ENCODE measurements at regions not wholly inside any gene's neighbourhood (a gene's known extent, or its start where the extent isn't known, plus 50 kb on each side); places are given as distances from the start of the nearest gene placed in this dataset.
A peak's percentile ranks its signal among the peaks of the same experiment; 100 is the strongest.

GRCh38 chr5:89130851-89131250, 247.9 kb upstream of the MEF2C start:
- DNase-seq, result no peak
- Histone ChIP-seq H3K27me3 (no peaks in the 10 kb centered on the region), H3K27ac (no peak overlapping the region), H3K9me3 (replicated peaks) (no peaks in the 10 kb centered on the region), H3K4me1 (peaks cover 7% of the 10 kb centered on the region; the same call in 1 of the 2 replicates), H3K4me3 (no peak overlapping the region), H3K36me3 (no peaks in the 10 kb centered on the region)

GRCh38 chr5:89129941-89130340, 247.0 kb upstream of the MEF2C start:
- DNase-seq, result no peak
- no peaks in the 10 kb centered on the region for H3K9me3 ChIP-seq (replicated peaks)
- no peak overlapping the region for H3K27ac ChIP-seq
- no peaks in the 10 kb centered on the region for H3K36me3 ChIP-seq
- peaks cover 7% of the 10 kb centered on the region; the same call in 1 of the 2 replicates for H3K4me1 ChIP-seq
- no peaks in the 10 kb centered on the region for H3K27me3 ChIP-seq
- H3K4me3 ChIP-seq, result no peak overlapping the region

- no peaks in the 10 kb centered on the region for H3K9me3 ChIP-seq (replicated peaks)
- no peaks in the 10 kb centered on the region for H3K36me3 ChIP-seq
- no peak for DNase-seq
- no peaks in the 10 kb centered on the region for H3K27me3 ChIP-seq
- peaks cover 7% of the 10 kb centered on the region; the same call in 1 of the 2 replicates for H3K4me1 ChIP-seq
- no peak overlapping the region for H3K4me3 ChIP-seq
- H3K27ac ChIP-seq, result no peak overlapping the region
Observed at GRCh38 chr5:89128906-89129625, 246.1 kb upstream of the MEF2C start.

GRCh38 chr5:89128092-89128491, 245.1 kb upstream of the MEF2C start:
- Histone ChIP-seq H3K27me3 (no peaks in the 10 kb centered on the region), H3K4me1 (peaks cover 7% of the 10 kb centered on the region; the same call in 1 of the 2 replicates), H3K4me3 (no peak overlapping the region), H3K36me3 (no peaks in the 10 kb centered on the region), H3K27ac (no peak overlapping the region), H3K9me3 (replicated peaks) (no peaks in the 10 kb centered on the region)
- DNase-seq, result no peak

GRCh38 chr5:89127191-89127590, 244.2 kb upstream of the MEF2C start:
- DNase-seq, result no peak

GRCh38 chr5:89125372-89125771, 242.4 kb upstream of the MEF2C start:
- Histone ChIP-seq H3K36me3 (no peaks in the 10 kb centered on the region), H3K4me3 (no peak overlapping the region), H3K27ac (no peak overlapping the region), H3K27me3 (no peaks in the 10 kb centered on the region), H3K9me3 (replicated peaks) (no peaks in the 10 kb centered on the region), H3K4me1 (peaks cover 7% of the 10 kb centered on the region; the same call in 1 of the 2 replicates)
- DNase-seq, result no peak

More at GRCh38 chr5:89127191-89127590, 244.2 kb upstream of the MEF2C start:
- no peaks in the 10 kb centered on the region for H3K9me3 ChIP-seq (replicated peaks)
- no peaks in the 10 kb centered on the region for H3K36me3 ChIP-seq
- peaks cover 7% of the 10 kb centered on the region; the same call in 1 of the 2 replicates for H3K4me1 ChIP-seq
- H3K27ac ChIP-seq, result no peak overlapping the region
- no peak overlapping the region for H3K4me3 ChIP-seq
- no peaks in the 10 kb centered on the region for H3K27me3 ChIP-seq

GRCh38 chr5:89123581-89123980, 240.6 kb upstream of the MEF2C start:
- H3K27me3 ChIP-seq, result no peaks in the 10 kb centered on the region
- no peaks in the 10 kb centered on the region for H3K9me3 ChIP-seq (replicated peaks)
- no peaks in the 10 kb centered on the region for H3K36me3 ChIP-seq
- H3K4me3 ChIP-seq, result no peak overlapping the region
- no peak overlapping the region for H3K27ac ChIP-seq
- H3K4me1 ChIP-seq, result no peaks in the 10 kb centered on the region
- DNase-seq, result no peak

- Histone ChIP-seq H3K27me3 (no peaks in the 10 kb centered on the region), H3K9me3 (replicated peaks) (no peaks in the 10 kb centered on the region), H3K4me1 (no peaks in the 10 kb centered on the region; the same call in 1 of the 2 replicates), H3K36me3 (no peaks in the 10 kb centered on the region), H3K27ac (no peak overlapping the region), H3K4me3 (no peak overlapping the region)
- DNase-seq, result no peak
Observed at GRCh38 chr5:89120719-89121118, 237.7 kb upstream of the MEF2C start.

GRCh38 chr5:89117124-89117644, 234.2 kb upstream of the MEF2C start:
- Histone ChIP-seq H3K36me3 (no peaks in the 10 kb centered on the region), H3K27me3 (no peaks in the 10 kb centered on the region), H3K27ac (no peak overlapping the region), H3K4me3 (no peak overlapping the region), H3K4me1 (no peaks in the 10 kb centered on the region; the same call in 1 of the 2 replicates), H3K9me3 (replicated peaks) (no peaks in the 10 kb centered on the region)
- DNase-seq, result peak; percentile 33 to 37

- Histone ChIP-seq H3K27ac (peak overlapping the region; percentile 10; the same call in 1 of the 2 replicates), H3K9me3 (replicated peaks) (no peaks in the 10 kb centered on the region), H3K4me1 (peaks cover 8% of the 10 kb centered on the region), H3K36me3 (no peaks in the 10 kb centered on the region), H3K4me3 (no peak overlapping the region), H3K27me3 (no peaks in the 10 kb centered on the region)
- peak in 1 of 2 experiments; percentile 34 for DNase-seq
Observed at GRCh38 chr5:89110916-89111646, 228.1 kb upstream of the MEF2C start.

- H3K9me3 ChIP-seq (replicated peaks), result no peaks in the 10 kb centered on the region
- DNase-seq, result no peak
- H3K36me3 ChIP-seq, result no peaks in the 10 kb centered on the region
- H3K27ac ChIP-seq, result no peak overlapping the region
- peaks cover 8% of the 10 kb centered on the region for H3K4me1 ChIP-seq
- no peak overlapping the region for H3K4me3 ChIP-seq
- no peaks in the 10 kb centered on the region for H3K27me3 ChIP-seq
Observed at GRCh38 chr5:89106480-89106879, 223.5 kb upstream of the MEF2C start.

- Histone ChIP-seq H3K27ac (no peak overlapping the region), H3K4me1 (peaks cover 5% of the 10 kb centered on the region; the same call in 1 of the 2 replicates), H3K9me3 (replicated peaks) (no peaks in the 10 kb centered on the region), H3K27me3 (no peaks in the 10 kb centered on the region), H3K4me3 (no peak overlapping the region), H3K36me3 (no peaks in the 10 kb centered on the region)
- DNase-seq, result peak in 1 of 2 experiments; percentile 32
Observed at GRCh38 chr5:89105836-89106235, 222.9 kb upstream of the MEF2C start.

GRCh38 chr5:89105171-89105695, 222.2 kb upstream of the MEF2C start:
- Histone ChIP-seq H3K27ac (no peak overlapping the region), H3K4me1 (peaks cover 5% of the 10 kb centered on the region; the same call in 1 of the 2 replicates), H3K9me3 (replicated peaks) (no peaks in the 10 kb centered on the region), H3K27me3 (no peaks in the 10 kb centered on the region), H3K4me3 (no peak overlapping the region), H3K36me3 (no peaks in the 10 kb centered on the region)
- no peak for DNase-seq

GRCh38 chr5:89098199-89098756, 215.3 kb upstream of the MEF2C start:
- no peak for DNase-seq
- Histone ChIP-seq H3K27me3 (no peaks in the 10 kb centered on the region), H3K4me3 (no peak overlapping the region), H3K9me3 (replicated peaks) (no peaks in the 10 kb centered on the region), H3K4me1 (no peaks in the 10 kb centered on the region), H3K36me3 (no peaks in the 10 kb centered on the region), H3K27ac (no peak overlapping the region)

- no peak overlapping the region for H3K27ac ChIP-seq
- no peak overlapping the region for H3K4me3 ChIP-seq
- no peaks in the 10 kb centered on the region for H3K9me3 ChIP-seq (replicated peaks)
- no peaks in the 10 kb centered on the region for H3K27me3 ChIP-seq
- no peaks in the 10 kb centered on the region for H3K4me1 ChIP-seq
- DNase-seq, result no peak
- no peaks in the 10 kb centered on the region for H3K36me3 ChIP-seq
Observed at GRCh38 chr5:89097103-89097502, 214.1 kb upstream of the MEF2C start.
